HG03460 (cell line): ENCODE measurements at regions not wholly inside any gene's neighbourhood (a gene's known extent, or its start where the extent isn't known, plus 50 kb on each side); places are given as distances from the start of the nearest gene placed in this dataset.

ENCODE experiments used
- ATAC-seq: cut with Tn5 transposase; IDR thresholded peaks from one replicate; pipeline ENCODE4 v1.9.1; 2021; ENCODE audit not compliant: unreplicated experiment

DNA sequence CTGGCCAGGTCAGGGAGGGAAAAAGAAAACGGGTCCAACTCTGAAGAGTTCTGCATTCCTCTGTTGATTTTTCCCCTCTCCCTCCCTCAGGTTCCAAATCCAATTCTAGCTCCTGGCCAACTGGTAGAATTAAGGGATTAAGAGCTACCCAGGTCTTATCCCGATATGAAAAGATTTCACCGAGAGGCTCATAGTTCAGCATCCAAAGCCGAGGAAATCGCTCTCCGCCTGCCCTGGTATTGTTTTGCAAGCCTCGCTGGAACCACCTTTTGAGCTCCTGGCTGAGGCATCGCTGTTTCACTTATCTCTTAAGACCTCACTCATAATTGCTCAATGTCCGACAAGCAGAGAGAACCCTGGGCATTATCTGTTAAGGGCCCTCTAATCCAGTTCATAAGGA, 180.4 kb downstream of the URI1 start:
- no peak for ATAC-seq

DNA sequence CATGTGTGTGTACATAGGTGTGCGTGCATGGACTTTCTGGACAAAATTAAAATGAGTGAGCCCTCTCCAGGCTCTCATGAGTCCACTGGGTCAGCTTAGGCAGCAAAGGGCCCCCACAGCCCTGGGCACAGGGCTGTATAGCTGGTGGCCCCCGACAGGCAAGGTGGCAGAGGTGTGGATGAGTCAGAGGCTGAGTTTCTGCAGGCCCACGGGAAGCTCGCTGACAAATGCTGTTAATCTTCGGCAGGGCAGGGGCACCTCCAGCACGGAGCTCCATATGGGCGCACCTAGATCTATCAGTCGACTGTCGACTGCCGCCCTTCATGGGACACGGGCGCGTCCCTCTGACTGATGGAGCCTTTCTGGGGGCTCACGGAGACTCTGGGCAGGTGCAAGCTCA, 181.1 kb downstream of the URI1 start:
- ATAC-seq = no peak

DNA sequence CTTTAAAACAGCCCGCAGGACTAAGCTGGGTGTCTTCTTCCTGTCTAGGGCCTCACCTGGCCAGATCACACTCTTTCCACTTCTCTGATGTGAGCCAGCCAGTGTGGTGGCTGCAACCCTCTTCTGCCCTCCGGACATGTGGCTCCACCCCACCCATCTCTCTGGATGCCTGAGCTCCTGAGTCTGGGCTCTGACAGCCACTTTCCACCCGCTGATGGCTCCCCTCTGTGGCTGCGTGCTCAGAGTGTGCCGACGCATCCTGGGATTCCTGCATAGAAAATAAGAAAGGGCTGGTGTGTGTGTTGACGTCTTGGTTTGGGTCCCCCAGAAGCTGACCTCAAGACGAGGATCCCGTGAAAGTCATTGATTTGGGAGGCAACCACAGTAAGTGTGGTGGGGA, 181.6 kb downstream of the URI1 start:
- ATAC-seq = no peak

DNA sequence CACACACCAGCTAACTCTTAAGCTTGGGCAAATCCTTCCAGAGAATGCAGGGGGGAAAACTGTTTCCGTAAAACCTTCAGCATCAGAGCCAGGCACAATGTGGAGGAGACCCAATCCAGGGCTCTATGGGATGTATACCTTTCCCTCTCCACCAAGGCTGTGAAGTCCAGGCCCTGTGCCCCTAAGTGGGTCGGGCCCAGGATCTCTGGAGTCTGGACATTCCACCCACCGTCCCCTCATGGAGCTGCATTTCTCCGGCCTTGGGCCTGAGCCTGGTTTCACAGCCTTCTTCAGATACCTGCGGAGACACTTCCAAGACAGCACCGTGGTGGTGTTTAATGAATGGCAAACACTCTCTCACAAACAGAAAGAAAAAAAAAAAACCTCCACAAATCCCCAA, 186.2 kb downstream of the URI1 start:
- ATAC-seq = no peak

DNA sequence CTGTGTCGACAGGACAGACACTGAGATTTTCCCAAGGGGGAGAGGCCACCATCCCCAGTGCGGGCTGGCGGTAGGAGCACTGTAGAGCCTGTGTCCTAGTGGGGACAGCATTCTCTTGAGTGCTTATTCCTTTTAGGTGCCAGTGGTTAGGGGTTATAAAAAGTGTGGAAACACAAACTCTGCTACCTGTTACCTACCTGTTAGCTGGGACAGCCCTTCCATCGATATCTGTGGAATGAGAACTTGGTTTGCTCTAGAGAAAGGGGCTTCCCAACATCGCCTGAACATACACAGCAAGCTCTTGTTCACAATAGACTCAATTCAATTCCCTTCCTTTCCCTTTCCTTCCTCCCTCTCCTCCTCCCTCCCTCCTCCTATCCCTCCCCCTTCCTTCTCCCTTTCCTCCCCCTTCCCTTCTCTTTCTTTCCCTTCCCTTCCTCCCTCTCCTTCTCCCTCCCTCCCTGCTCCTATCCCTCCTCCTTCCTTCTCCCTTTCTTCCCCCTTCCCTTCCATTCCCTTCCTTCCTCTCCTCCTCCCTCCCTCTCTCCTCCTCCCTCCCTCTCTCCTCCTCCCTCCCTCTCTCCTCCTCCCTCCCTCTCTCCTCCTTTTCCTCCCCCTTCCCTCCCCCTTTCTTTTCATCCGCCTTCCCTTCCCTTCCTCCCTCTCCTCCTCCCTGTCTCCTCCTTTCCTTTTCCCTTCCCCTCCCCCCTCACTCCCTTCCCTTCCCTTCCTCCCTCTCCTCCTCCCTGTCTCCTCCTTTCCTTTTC, 188.5 kb downstream of the URI1 start:
- ATAC-seq = no peak

DNA sequence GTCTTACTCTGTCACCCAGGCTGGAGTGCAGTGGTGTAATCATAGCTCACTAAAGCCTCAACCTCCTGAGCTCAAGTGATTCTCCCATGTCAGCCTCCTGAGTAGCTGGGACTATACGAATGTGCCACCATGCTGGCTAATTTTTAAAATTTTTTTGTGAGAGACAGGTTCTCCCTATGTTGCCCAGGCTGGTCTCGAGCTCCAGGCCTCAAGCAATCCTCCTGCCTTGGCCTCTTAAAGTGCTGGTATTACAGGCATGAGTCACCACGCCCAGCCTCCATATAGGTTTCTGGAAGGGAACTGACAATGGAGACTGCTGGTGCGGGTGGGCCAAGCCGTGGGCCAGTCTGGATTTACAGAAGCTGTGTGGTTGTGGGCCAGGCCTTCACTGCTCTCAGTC, 189.2 kb downstream of the URI1 start:
- ATAC-seq = no peak

DNA sequence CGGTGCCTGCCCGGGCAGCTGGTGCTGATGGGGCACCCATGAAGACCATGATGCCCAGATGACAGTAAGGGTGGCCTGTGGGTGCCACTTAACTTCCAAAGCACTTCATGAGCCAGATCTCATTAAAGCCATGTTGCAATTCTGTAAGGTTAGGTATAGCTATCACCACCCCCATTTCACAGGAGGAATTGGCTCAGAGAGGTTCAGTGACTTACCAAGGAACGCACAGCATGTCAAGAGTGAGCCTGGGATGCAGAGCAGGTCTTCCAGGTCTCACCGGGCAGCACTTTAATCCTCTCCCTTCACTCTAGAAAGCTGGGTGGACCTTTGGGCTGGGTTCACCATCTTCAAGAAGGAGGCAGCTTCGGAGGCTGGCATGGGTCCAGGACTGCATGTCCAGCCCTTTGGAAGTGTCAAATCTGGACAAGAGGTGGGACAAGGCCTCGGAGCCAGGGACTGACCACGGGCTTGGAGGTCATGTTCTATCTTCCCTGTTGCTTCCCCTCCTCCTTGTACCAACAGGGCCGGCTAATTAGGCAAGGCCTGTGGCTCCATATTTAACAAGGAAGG, 189.8 kb downstream of the URI1 start:
- ATAC-seq = no peak

DNA sequence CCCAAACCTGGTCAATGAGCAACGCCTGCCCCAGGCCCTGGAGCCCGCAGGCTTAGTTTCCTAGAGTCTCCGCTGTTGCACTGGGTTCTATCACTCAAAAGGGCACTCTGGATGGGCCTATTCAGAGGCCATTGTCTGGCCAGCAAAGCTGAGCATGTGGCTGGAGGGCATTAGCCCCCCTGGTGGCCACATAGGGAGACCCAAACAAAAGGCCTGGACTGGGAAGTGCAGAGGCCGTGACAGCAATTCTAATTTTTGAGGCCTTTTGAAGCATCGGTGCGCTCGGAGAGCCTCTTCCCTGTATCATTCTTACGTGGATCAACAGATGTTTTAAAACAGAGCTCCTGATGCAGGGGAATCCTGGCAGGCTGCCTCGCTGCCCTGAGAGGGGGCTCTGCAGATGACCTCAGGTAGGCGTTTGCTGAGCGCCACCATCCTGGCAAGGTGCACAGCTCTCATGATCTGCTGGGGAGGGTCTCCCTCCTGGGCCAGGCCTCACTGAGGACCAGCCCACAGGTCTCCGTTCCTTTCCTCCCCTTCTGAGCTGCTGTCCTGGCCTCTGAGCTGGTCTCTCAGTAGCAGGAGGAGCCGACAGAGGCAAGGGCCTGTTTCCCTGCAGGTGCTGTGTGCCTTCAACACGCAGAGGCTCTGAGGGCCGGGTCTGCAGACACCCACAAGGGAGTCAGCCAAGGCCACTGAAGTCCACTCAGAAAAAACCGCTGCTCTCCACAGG, 190.5 kb downstream of the URI1 start:
- no peak for ATAC-seq

DNA sequence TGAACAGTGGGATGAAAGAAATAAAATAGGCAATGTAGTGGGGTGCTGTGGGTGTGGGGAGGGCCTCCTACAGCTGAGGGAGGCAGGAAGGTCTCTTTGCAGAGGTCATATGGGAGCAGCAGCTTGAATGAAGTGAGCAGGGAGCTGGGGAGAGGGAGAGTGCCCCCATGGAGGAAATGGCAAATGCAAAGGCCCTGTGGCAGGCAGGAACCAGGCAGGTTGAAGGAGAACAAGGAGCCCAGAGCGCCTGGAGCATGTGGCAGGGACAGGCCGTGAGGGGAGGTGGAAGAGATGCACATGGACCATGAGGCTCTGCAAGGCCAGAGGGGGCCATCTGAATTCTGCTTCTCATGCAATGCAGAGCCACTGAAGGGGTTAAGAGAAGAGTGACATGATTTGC, 191.8 kb downstream of the URI1 start:
- no peak for ATAC-seq

DNA sequence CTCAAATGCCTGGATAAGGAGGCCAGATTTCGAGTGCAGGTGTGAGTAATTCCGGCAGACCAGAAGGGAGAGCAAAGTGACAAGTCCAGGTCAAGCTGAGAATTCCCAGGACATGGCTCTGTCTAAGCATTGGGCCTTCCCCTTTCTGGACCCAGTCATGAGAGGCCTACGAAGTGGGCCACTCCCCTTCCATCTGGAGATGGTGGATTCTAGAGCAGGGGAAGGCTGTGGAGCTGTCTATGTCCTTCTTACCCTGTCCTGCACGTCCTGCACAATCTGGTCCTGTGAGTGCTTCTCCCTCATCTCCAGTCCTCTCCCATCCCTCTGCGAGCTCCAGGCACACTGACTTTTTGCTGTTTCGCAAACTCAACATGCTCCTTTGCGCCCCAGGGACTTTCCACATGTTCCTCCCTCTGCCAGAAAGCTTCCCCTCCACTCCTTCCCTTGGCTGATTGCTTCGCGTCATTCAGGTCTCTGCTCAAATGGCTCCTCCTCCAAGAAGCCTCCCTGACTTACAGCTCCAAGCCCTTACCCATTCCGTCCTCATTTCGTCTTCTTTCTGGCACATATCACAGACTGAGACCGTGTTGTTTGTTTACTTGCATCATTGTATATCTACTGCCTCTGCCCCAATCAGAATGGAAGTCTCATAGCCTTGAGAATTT, 193.2 kb downstream of the URI1 start:
- no peak for ATAC-seq

DNA sequence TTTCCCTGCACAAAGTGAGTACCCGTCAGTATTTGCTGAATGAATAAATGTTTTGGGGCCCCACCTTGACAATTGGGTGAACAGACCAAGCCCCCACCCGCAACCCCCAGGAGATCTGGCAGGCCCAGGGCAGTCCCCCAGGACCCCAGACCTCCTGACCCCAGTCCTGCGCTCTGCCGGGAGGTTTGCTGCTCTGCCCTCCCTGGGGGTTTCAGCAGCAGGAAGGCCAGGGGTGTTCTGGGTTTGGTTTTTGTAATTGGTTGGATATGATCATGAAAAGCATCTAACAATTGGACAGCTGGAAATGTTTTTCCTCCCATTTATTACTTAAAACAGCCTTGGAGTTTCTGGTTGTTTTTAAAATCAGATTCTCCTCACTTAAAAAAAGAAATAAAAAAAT, 193.8 kb downstream of the URI1 start:
- no peak for ATAC-seq

DNA sequence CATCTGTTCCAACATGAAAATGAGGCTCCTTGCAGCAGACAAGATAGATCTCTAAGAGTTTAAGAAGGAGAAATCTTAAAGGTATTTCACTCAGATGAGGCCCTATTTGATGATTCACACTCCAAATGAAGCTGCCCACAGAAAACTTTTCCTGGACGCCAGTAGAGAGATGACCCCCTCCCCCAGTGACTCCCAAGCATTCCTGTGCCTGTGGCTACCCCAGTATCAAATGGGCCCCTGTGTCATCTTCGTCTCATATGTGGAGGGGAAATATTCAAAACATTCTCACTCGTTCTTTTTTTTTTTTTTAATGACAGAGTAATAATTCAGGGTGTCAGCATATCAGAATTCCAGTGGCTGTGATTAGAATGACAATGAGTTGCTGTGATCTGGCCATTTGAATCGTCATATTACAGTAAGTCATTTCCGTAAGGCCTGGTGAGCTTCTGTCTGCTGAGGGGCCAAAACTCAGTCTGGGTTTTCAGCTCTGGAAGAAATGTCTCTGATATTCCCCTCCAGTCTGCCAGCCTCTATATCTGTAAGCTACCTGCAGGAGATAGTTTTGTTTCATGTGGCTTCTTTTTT, 194.7 kb downstream of the URI1 start:
- no peak for ATAC-seq

DNA sequence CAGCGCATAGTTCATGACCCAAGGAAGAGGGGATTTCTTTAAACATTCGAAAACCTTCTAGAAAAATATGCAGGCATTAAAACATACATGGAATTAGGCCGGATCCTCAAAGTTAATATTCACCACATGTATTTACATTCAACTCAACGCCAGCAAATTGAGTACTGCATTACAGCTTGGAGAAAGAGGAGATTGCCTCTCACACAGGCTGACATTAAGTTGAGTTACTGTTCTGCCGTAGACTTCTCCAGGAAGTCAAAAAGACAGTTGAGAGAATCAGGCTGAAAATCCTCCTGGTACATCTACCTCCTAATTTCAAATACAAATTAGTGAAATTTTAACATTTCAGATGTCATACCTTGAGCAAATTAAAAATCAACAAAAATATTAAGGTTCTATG, 195.7 kb downstream of the URI1 start:
- no peak for ATAC-seq

DNA sequence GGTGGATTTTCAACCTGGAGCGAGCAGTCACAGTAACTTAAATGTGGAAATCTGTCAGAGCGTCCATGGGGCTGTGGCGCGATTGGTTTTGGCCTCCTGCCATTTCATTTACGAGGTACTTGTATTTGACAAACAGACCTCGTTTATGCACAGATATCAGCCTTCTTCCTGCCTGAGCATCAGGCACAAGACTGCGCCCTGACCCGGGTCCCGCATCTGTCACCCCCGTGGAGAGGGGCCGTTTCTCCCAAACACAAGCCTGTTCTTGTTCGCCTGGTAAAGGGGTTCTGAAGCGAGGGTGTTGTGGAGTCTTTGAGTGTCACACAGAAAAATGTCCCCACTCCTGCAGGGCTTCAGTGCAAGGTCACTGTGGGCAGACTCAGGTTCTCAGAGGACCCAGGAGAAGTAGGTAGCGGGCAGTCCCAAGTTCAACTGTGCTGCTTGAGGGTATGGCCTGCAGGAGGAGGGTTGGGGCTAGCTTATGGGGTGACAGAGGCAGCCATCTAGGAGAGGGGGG, 202.3 kb downstream of the URI1 start:
- ATAC-seq = no peak

DNA sequence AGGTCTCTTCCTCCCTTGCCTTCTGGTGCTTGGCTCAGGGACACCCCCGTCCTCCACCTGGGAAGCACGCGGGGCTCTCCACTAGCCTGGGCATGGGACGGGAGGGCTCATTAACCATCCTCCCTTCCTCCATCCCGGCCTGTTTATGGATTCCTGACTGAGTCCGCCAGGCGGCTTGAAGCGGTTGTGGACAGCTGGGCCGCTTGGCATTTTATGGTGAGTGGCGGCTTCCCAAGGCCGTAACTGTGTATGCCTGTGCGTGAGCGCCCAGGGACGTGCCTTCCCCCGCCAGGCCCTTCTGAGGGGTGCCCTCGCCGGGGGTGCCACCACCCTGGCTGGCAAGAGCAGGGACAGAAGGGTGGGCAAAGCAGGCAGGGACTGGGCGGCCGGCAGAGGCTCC, 202.8 kb downstream of the URI1 start:
- no peak for ATAC-seq

DNA sequence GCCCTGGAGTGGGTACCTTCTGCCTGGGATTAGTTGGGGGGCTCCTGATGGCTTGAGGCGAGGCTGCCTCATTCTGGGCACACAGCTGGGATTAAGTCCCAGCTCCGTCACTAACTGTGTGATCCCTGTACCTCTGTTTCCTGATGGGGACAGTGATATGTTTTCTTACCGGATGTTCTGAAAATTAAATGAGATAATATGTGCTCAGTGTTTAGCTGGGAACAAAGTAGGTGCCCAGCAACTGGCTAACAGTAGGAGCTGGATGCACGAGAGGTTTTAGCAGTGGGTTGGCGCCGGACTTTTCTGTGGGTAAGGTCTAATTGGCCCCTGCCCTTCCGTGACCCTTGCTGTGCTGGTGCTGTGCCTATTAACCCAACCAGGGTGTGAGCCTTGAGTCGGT, 203.4 kb downstream of the URI1 start:
- ATAC-seq = no peak

DNA sequence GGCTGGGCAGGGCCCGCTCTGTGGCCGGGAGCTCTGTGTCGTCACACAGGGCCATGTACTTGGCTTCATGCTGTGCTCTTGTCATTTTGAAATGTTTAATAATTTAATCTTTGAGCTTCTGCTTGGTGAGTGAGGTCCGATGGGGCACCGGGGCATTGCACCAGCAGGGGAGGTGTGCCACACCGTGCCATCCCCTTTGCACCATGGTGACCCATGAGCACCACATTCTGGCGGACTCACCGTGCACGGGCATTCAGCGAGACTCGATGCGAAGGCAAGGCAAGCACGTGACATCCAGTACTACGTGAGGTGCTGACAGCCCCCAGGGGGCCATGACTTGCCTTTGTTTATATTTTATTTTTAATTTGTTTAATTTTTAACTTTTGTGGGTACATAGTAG, 204.3 kb downstream of the URI1 start:
- no peak for ATAC-seq

DNA sequence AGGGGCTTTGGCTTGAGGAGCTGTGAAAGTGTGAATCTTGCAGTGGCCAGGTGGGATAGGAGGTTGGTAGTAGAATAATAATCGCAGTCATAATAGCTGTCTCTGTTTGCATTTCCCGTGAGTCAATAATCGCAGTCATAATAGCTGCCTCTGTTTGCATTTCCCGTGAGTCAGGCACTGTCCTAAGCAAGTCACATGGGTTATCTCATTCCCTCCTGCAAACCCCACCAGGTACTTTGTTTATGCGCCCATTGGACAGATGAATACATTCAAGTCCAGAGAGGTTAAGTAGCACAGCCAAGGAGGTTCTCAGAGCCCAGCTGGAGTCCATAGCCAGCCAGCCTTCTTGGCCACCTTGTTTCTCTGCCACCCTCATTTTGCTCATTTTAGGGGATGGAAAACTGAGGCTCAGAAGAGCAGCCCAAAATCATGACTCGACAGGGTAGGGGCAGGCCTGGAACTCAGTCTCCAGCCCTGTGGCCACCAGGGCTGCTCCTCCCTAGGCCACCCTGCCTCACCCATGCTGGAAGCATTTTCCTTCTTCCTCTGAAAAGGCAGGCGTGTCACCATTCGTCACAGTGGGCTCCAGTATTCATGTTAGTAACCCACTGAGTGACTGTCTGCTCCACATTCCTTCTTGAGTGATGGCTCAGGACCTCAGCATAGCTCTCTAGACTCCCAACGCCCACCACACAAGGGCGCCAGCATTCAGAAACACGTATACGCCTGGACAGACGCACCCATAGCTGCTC, 206.2 kb downstream of the URI1 start:
- ATAC-seq = no peak

DNA sequence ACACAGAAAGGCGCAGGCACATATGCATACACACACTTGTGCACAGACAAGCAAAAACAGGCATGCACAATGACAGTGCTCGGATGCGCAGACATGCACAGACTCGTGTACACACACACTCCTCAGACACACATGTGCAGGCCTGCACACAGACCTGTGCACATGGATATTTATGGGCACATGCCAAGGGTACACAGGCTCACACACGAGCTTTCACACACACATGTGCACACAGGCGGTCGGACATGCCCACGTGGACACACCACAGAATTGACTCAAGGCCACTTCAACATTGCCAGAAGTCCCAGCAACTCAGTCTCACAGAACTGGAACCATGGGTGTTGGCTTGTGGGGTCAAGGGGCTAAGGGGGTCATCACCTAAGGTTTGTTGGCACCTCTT, 206.8 kb downstream of the URI1 start:
- ATAC-seq = no peak

DNA sequence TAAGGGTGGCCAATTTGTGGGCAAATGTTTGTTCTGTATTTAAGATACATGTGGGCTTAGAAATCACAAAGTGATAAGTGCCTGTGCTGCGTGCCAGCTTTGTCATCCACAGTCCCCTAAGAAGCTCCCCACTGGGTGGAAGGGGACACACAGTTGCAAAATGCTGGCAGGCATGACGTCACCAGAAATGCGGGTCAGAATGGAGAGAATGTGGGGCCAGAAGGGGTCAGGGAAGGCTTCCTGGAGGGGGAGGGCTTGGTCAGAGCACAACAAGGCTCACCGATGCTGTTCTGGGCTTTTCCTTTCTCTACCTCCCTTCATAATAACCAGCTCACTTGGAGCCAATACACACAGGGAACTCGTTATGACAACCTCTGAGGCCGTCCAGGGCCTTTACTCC, 207.3 kb downstream of the URI1 start:
- ATAC-seq = no peak

DNA sequence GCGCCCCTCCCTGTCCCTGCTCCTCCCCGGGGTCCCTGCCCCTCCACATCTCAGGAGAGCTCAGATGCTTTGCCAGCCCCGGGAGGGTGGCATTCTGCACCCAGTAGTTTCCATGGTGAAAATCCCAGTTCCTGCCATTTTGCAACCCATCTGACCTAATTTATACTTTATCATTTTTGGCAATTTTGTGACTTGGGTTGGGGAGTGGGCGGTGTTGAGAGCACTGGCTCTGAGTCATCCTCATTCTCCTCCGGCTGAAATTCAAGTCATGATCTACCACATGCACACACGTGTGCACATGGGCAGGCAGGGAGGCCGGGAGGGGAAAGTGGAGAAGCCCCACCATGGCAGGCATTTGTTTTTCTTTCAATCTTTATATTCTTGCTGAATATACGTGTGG, 208.6 kb downstream of the URI1 start:
- ATAC-seq = no peak
